K562 (cell line): ENCODE measurements at regions not wholly inside any gene's neighbourhood (a gene's known extent, or its start where the extent isn't known, plus 50 kb on each side); places are given as distances from the start of the nearest gene placed in this dataset.

Experiments
- ARNT ChIP-seq, 2 experiments: fragments of 450-650 bp; IDR thresholded peaks; 2 replicates each; pipeline ENCODE4 v1.6.1; 2016; ENCODE audit warnings: mild to moderate bottlenecking in 1 of 2
- EP300 ChIP-seq: IDR thresholded peaks from 2 replicates; pipeline ENCODE4 v1.6.1; 2012; ENCODE audit warnings: low read length, improper control_type of control experiment
- GATAD2B ChIP-seq: fragments of 450-650 bp; IDR thresholded peaks from 2 replicates; pipeline ENCODE4 v1.6.1; 2017; ENCODE audit warnings: mild to moderate bottlenecking, borderline replicate concordance
- NR2F6 ChIP-seq: fragments of 450-650 bp; formaldehyde crosslinking; IDR thresholded peaks from 2 replicates; pipeline ENCODE4 v1.4.0; 2020; ENCODE audit warnings: mild to moderate bottlenecking
- RBM34 ChIP-seq: fragments of 200-400 bp; formaldehyde crosslinking; IDR thresholded peaks from 2 replicates; pipeline ENCODE4 v1.6.1; 2018; ENCODE audit warnings: low read length, borderline replicate concordance; ENCODE audit not compliant: insufficient read depth
- SPI1 ChIP-seq: IDR thresholded peaks from 2 replicates; pipeline ENCODE4 v1.6.1; 2011; ENCODE audit warnings: low read depth, low read length, control low read depth, borderline replicate concordance
- SRSF7 ChIP-seq: fragments of 200-400 bp; formaldehyde crosslinking; optimal IDR thresholded peaks from 2 replicates; pipeline ENCODE3; 2017; ENCODE audit warnings: mild to moderate bottlenecking, low read depth, low read length
- TBL1XR1 ChIP-seq, 2 experiments: IDR thresholded peaks; 2 replicates each; pipeline ENCODE4 v1.6.1; 2012; ENCODE audit warnings: improper control_type of control experiment in 2 of 2, low read length in 2 of 2, mild to moderate bottlenecking in 1 of 2
- TOE1 ChIP-seq, 2 experiments: fragments of 450-650 bp in 1 of 2; sonication (generic) in 1 of 2; formaldehyde crosslinking in 1 of 2; IDR thresholded peaks; 2 replicates each; pipeline versions ENCODE4 v1.7.1 to v1.8.0; 2016 to 2022; ENCODE audit warnings: borderline replicate concordance in 2 of 2, mild to moderate bottlenecking in 2 of 2, antibody characterized with exemption in 1 of 2, inconsistent platforms in 1 of 2, low read depth in 1 of 2, missing genetic modification reagents in 1 of 2, moderate library complexity in 1 of 2
- ZNF165 ChIP-seq: fragments of 250-450 bp; sonication (Bioruptor Pico); IDR thresholded peaks from 2 replicates; pipeline ENCODE4 v1.4.0; 2020; ENCODE audit warnings: borderline replicate concordance
- TF ChIP-seq, protein P1 (sequence below): sonication (generic); formaldehyde crosslinking; IDR thresholded peaks from 2 replicates; pipeline ENCODE4 v1.5.0; 2020; ENCODE audit warnings: missing genetic modification reagents
- TF ChIP-seq, protein P2 (sequence below): fragments of 450-650 bp; IDR thresholded peaks from 2 replicates; pipeline ENCODE4 v1.7.1; 2018; ENCODE audit warnings: mild to moderate bottlenecking, low read depth; ENCODE audit not compliant: partially characterized antibody
- TF ChIP-seq, protein P3 (sequence below): sonication (generic); formaldehyde crosslinking; IDR thresholded peaks from 2 replicates; pipeline ENCODE4 v1.8.0; 2022; ENCODE audit warnings: mild to moderate bottlenecking, missing genetic modification reagents
- TF ChIP-seq, protein P4 (sequence below): fragments of 450-650 bp; IDR thresholded peaks from one replicate; pipeline ENCODE4 v1.6.1; 2018; ENCODE audit warnings: mild to moderate bottlenecking, moderate library complexity; ENCODE audit not compliant: partially characterized antibody

DNA sequence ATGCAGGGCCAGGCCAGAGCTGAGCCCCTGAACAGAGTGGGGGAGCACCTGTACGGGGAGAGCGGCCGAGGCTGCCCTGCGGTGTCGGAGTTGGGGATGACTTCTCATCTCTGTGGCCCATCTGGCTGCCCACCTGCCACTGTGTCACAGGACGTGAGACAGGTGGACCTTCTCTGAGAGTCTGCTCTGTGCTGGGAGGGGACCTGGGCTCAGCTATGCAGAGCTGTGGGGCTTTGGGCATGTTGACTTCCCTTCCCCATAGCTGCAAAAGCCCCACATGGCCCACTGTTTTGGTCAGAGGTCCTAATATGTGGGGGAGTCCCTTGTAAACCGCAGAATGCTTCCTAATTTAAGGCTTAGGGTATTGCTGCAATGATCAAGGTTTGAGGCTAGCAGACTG is 68.0 kb upstream of the TRPM1 start (continued):
- TF ChIP-seq, protein P1, sequence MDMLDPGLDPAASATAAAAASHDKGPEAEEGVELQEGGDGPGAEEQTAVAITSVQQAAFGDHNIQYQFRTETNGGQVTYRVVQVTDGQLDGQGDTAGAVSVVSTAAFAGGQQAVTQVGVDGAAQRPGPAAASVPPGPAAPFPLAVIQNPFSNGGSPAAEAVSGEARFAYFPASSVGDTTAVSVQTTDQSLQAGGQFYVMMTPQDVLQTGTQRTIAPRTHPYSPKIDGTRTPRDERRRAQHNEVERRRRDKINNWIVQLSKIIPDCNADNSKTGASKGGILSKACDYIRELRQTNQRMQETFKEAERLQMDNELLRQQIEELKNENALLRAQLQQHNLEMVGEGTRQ (CRISPR knock-in tag): no peak
- TF ChIP-seq SPI1 (no peak), EP300 (no peak), NR2F6 (CRISPR knock-in tag) (no peak), TOE1 (IDR thresholded peaks at IDR 0.05; ENCODE audit: borderline replicate concordance) (no peak), TOE1 (CRISPR knock-in tag; IDR thresholded peaks at IDR 0.05; ENCODE audit: borderline replicate concordance, low read depth) (no peak), RBM34 (no peak), SRSF7 (no peak), GATAD2B (no peak), ZNF165 (CRISPR knock-in tag) (no peak), ARNT (IDR thresholded peaks at IDR 0.05) (no peak), TBL1XR1 (IDR thresholded peaks at IDR 0.05; ENCODE audit: low read length in 2 of 2) (no peak)
- TF ChIP-seq, protein P2, sequence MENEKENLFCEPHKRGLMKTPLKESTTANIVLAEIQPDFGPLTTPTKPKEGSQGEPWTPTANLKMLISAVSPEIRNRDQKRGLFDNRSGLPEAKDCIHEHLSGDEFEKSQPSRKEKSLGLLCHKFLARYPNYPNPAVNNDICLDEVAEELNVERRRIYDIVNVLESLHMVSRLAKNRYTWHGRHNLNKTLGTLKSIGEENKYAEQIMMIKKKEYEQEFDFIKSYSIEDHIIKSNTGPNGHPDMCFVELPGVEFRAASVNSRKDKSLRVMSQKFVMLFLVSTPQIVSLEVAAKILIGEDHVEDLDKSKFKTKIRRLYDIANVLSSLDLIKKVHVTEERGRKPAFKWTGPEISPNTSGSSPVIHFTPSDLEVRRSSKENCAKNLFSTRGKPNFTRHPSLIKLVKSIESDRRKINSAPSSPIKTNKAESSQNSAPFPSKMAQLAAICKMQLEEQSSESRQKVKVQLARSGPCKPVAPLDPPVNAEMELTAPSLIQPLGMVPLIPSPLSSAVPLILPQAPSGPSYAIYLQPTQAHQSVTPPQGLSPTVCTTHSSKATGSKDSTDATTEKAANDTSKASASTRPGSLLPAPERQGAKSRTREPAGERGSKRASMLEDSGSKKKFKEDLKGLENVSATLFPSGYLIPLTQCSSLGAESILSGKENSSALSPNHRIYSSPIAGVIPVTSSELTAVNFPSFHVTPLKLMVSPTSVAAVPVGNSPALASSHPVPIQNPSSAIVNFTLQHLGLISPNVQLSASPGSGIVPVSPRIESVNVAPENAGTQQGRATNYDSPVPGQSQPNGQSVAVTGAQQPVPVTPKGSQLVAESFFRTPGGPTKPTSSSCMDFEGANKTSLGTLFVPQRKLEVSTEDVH: no peak
- TF ChIP-seq, protein P3, sequence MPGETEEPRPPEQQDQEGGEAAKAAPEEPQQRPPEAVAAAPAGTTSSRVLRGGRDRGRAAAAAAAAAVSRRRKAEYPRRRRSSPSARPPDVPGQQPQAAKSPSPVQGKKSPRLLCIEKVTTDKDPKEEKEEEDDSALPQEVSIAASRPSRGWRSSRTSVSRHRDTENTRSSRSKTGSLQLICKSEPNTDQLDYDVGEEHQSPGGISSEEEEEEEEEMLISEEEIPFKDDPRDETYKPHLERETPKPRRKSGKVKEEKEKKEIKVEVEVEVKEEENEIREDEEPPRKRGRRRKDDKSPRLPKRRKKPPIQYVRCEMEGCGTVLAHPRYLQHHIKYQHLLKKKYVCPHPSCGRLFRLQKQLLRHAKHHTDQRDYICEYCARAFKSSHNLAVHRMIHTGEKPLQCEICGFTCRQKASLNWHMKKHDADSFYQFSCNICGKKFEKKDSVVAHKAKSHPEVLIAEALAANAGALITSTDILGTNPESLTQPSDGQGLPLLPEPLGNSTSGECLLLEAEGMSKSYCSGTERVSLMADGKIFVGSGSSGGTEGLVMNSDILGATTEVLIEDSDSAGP: no peak
- TF ChIP-seq, protein P4, sequence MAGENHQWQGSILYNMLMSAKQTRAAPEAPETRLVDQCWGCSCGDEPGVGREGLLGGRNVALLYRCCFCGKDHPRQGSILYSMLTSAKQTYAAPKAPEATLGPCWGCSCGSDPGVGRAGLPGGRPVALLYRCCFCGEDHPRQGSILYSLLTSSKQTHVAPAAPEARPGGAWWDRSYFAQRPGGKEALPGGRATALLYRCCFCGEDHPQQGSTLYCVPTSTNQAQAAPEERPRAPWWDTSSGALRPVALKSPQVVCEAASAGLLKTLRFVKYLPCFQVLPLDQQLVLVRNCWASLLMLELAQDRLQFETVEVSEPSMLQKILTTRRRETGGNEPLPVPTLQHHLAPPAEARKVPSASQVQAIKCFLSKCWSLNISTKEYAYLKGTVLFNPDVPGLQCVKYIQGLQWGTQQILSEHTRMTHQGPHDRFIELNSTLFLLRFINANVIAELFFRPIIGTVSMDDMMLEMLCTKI: no peak
